Activated T-helper 1 cell treated with anti-CD3 and anti-CD28 coated beads, Interleukin-12 subunit alpha, Interleukin-12 subunit beta, Interleukin-2, Interleukin-4 antibody, amounts not matched to agents 30 ng/mL and 10 ng/mL and 1 ng/mL, durations not matched to agents 14 hours and 24 hours and 36 hours (primary cell): ENCODE measurements at regions not wholly inside any gene's neighbourhood (a gene's known extent, or its start where the extent isn't known, plus 50 kb on each side); places are given as distances from the start of the nearest gene placed in this dataset.

Source experiments
- DNase-seq: peaks from one replicate; pipeline ENCODE4 v3.0.0; 2021; ENCODE audit warnings: low spot score
- H3K27ac Mint-ChIP-seq: one replicate; pipeline ENCODE4 v1.8.0; 2021; ENCODE audit warnings: mild to moderate bottlenecking, mixed read lengths
- H3K27me3 Mint-ChIP-seq: one replicate; pipeline ENCODE4 v1.8.0; 2022; ENCODE audit warnings: mild to moderate bottlenecking, moderate library complexity, mixed read lengths; ENCODE audit not compliant: insufficient read depth
- H3K36me3 Mint-ChIP-seq: one replicate; pipeline ENCODE4 v1.8.0; 2021; ENCODE audit warnings: low read depth, mixed read lengths
- H3K4me1 Mint-ChIP-seq: one replicate; pipeline ENCODE4 v1.8.0; 2021; ENCODE audit warnings: low read depth, mixed read lengths
- H3K4me3 Mint-ChIP-seq: one replicate; pipeline ENCODE4 v1.8.0; 2021; ENCODE audit warnings: mild to moderate bottlenecking, moderate library complexity, mixed read lengths
- H3K9me3 Mint-ChIP-seq: one replicate; pipeline ENCODE4 v1.8.0; 2021; ENCODE audit warnings: mixed read lengths
- intact Hi-C: fragments of 100-400 bp; cut with micrococcal nuclease; formaldehyde crosslinking; loops from one replicate; pipeline ENCODE4 v1.15.1; 2024

DNA sequence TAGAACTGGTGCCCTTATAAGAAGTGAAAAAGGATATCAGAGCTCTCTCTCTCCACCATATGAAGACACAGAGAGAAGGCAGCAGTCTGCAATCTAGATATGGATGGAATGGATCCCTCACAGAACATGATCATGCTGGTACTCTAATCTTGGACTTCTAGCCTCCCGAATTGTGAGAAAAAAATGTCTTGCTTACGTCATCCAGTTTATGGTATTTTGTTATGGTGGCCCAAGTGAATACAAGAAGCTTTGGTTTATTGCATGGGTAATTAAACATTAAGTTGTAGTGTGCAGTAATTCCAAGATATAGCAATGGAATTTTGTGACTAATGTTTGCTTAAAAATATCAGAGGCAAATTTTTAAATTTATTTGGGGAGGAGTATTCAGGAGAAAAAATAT, 1667.4 kb upstream of the SLC39A10 start:
- intact Hi-C loops = no loop called here
- no peaks in the 10 kb centered on the region for H3K4me1 Mint-ChIP-seq
- no peaks in the 10 kb centered on the region for H3K36me3 Mint-ChIP-seq
- no peak overlapping the region for H3K27ac Mint-ChIP-seq
- H3K9me3 Mint-ChIP-seq = no peaks in the 10 kb centered on the region
- no peaks in the 10 kb centered on the region for H3K27me3 Mint-ChIP-seq
- H3K4me3 Mint-ChIP-seq = no peak overlapping the region
- DNase-seq = no peak

DNA sequence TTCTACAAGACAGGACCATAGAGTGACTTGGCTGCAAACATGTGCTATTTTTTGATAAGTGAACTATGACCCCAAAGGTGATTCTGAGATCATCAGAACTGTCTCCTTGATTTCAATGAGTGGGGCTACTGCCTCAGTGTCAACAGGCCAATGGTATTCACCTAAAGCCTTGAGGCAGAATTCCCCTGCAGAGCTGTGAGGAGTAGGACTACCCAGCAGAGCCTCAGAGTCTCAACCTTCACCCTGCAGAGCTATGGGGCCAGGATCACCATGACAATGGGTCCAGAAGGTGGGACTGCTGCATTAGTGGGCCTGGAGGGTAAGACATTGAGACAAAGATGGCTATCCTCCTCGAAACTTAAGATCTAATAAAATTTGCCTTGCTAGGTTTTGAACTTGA, 1668.2 kb upstream of the SLC39A10 start:
- intact Hi-C loops = no loop called here
- Mint-ChIP-seq H3K36me3 (no peaks in the 10 kb centered on the region), H3K27ac (no peak overlapping the region), H3K4me3 (no peak overlapping the region), H3K9me3 (no peaks in the 10 kb centered on the region), H3K4me1 (no peaks in the 10 kb centered on the region), H3K27me3 (no peaks in the 10 kb centered on the region)
- DNase-seq = no peak

DNA sequence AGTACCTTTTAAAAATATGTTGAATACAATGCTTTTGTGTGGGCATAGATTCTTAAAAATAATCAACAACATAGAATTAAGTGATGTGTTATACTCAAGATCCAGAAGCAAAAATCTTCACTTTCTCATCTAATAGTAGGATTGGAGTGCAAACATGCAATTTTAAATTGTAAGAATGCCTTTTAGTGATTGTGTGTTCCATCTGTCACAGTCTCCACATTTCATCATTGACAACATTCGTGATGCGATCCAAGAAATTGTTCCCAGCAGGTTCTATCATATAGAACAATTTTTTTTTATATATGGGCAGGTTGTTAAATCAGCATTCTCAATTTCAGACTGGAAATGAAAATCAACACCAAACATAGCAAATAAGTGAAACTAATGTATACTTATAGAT, 1671.8 kb upstream of the SLC39A10 start:
- H3K9me3 Mint-ChIP-seq = no peaks in the 10 kb centered on the region
- H3K4me3 Mint-ChIP-seq = no peak overlapping the region
- intact Hi-C loops = no loop called here
- DNase-seq = no peak
- no peaks in the 10 kb centered on the region for H3K36me3 Mint-ChIP-seq
- H3K27ac Mint-ChIP-seq = no peak overlapping the region
- H3K27me3 Mint-ChIP-seq = no peaks in the 10 kb centered on the region
- H3K4me1 Mint-ChIP-seq = no peaks in the 10 kb centered on the region

DNA sequence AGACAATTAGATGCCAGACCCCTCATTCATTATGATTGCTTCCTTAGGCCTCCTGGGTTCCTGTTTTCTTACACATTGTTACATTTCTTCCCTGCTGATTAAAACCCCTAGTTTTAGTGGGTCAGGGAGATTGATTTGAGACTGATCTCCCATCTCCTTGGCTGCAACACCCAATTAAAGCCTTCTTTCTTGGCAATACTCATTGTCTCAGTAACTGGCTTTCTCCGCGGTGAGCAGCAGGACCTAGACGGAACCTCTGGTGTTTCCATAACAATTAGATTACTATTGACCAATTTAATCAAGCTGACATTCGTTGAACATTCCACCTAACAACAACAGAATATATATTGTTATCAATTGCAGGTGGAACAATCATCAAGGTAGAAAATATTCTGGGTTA, 1676.4 kb upstream of the SLC39A10 start:
- Mint-ChIP-seq H3K9me3 (no peaks in the 10 kb centered on the region), H3K27me3 (no peaks in the 10 kb centered on the region), H3K4me3 (no peak overlapping the region), H3K36me3 (no peaks in the 10 kb centered on the region), H3K27ac (no peak overlapping the region), H3K4me1 (no peaks in the 10 kb centered on the region)
- no peak for DNase-seq
- intact Hi-C loops = no loop called here

DNA sequence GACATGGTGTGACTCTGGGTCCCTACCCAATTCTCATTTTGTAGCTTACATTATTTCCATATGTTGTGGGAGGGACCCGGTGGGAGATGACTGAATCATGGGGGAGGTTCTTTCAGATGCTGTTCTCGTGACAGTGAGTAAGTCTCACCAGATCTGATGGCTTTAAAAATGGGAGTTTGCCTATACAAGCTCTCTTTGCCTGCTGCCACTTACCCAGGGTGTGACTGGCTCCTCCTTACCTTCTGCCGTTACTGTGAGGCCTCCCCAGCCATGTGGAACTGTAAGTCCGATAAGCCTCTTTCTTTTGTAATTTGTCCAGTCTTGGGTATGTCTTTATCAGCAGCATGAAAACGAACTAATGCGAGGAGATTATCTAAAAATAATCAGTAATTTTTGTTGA, 1683.2 kb upstream of the SLC39A10 start:
- Mint-ChIP-seq H3K4me1 (no peaks in the 10 kb centered on the region), H3K4me3 (no peak overlapping the region), H3K9me3 (no peaks in the 10 kb centered on the region), H3K27ac (no peak overlapping the region), H3K36me3 (no peaks in the 10 kb centered on the region), H3K27me3 (no peaks in the 10 kb centered on the region)
- intact Hi-C loops = no loop called here
- DNase-seq = no peak

DNA sequence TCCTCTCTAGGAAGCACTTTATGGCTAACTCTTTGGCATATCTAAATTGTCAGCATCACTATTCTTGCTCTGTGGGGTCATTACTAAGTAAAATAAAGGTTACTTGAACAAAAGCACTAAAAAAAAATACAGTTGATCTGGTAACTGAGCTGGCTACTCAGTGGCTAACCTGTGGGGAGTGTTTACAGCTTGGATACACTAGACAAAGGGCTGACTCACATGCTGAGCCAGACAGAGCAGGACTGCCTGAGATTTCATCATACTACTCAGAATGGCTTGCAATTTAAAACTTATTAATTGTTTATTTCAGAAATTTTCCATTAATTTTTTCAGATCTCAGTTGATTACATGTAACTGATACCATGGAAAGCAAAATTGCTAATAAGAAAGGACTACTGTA, 1690.4 kb upstream of the SLC39A10 start:
- no peak overlapping the region for H3K27ac Mint-ChIP-seq

DNA sequence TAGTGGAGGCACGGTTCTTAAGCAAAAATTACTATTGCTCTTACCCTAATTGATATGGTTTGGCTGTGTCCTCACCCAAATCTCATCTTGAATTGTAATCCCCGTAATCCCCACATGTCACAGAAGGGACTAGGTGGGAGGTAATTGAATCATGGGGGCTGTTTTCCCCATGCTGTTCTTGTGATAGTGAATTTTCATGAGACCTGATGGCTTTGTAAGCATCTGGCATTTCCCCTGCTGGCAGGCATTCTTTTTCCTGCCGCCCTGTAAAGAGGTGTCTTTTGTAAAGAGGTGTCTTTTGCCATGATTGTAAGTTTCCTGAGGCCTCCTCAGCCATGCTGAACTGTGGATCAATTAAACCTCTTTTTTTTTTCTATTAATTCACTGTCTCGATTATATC, 1691.8 kb upstream of the SLC39A10 start:
- Mint-ChIP-seq H3K9me3 (no peaks in the 10 kb centered on the region), H3K4me1 (no peaks in the 10 kb centered on the region), H3K36me3 (no peaks in the 10 kb centered on the region), H3K4me3 (no peak overlapping the region), H3K27me3 (no peaks in the 10 kb centered on the region), H3K27ac (no peak overlapping the region)
- intact Hi-C loops = no loop called here
- DNase-seq = no peak

More for the DNA sequence above, 1690.4 kb upstream of the SLC39A10 start:
- intact Hi-C loops = no loop called here
- H3K27me3 Mint-ChIP-seq = no peaks in the 10 kb centered on the region
- H3K4me3 Mint-ChIP-seq = no peak overlapping the region
- no peak for DNase-seq
- H3K9me3 Mint-ChIP-seq = no peaks in the 10 kb centered on the region
- no peaks in the 10 kb centered on the region for H3K36me3 Mint-ChIP-seq
- H3K4me1 Mint-ChIP-seq = no peaks in the 10 kb centered on the region

DNA sequence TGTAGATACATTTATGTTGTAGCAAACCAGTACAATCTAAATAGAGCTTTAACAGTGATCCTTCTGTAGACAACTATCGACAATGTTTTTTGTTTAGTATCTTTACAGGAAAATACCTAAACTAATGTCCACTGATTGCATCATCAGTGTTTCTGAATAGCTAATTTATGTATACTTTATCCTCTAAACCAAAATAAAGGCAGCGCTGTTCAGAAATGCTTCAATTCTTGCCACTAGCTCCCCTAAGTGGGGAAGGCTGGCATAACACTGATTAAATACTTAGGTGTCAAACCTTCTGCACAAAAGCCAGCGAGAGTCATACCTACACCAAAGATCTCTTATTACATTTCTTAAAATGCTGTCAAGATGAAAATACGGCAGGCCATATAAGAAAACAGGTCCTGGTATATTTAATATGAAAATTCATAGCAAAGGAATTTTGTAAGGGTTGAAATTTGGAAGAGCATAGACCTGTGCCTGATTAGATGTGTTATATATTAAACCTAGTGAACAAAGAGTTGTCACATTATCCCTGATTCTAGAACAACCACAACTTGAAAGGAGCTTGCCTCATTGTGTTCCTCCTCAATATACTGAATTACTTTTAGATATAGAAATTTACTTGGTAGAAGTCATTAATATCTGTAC, 1693.4 kb upstream of the SLC39A10 start:
- Mint-ChIP-seq H3K27ac (no peak overlapping the region), H3K36me3 (no peaks in the 10 kb centered on the region), H3K9me3 (no peaks in the 10 kb centered on the region), H3K4me1 (no peaks in the 10 kb centered on the region), H3K27me3 (no peaks in the 10 kb centered on the region), H3K4me3 (no peak overlapping the region)
- no peak for DNase-seq
- intact Hi-C loops = no loop called here

DNA sequence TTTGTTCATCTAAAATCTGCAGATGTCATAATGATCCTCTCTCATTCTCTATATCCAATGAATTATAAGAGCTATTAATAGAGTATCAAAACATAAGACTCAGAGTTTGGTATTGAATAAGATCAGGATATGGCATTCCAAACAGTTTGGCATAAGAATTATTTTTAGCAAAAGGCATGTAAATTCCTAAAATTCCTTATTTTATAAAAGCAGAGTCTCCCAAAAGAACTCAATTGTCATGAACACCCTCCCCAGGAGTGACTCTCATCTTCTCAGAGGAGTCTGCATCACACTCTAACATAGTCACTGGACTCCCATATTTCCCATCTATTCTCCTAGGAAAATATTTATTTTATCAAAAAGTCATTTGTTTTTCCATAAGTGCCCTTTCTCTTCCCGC, 1710.2 kb upstream of the SLC39A10 start:
- Mint-ChIP-seq H3K4me1 (no peaks in the 10 kb centered on the region), H3K36me3 (no peaks in the 10 kb centered on the region), H3K9me3 (no peaks in the 10 kb centered on the region), H3K27ac (no peak overlapping the region), H3K27me3 (no peaks in the 10 kb centered on the region), H3K4me3 (no peak overlapping the region)
- DNase-seq = no peak
- intact Hi-C loops = loop anchor here (1.0 kb wide), 1 partner anchor 7 kb away; no protein-coding TSS in a partner anchor

DNA sequence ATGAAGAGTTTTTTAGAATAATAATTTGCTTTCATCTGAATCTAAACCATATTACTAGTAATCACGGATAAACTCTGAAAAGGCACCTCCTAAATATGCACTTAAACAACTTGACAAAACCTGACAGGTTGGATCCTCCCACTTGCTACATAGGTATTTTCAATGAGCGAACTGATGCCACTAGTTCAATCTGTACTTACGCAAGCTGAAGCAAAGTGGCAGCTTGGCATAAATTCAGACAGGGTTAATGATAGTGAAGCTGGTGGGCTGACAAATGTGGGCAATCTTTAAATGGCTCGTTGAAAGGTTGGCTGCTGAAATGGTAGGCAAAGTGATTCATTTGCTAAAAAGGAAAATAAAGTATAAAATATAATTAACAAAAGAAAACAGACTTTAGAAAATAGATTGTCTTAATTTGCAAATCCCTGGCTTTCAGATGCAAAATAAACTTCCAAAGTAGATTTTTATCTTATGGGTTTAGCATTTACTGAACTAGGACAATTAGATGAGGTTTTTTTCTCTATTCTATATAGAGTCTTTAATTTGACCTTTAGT, 1713.5 kb upstream of the SLC39A10 start:
- Mint-ChIP-seq H3K36me3 (no peaks in the 10 kb centered on the region), H3K4me3 (no peak overlapping the region), H3K27me3 (no peaks in the 10 kb centered on the region), H3K9me3 (no peaks in the 10 kb centered on the region), H3K27ac (no peak overlapping the region), H3K4me1 (no peaks in the 10 kb centered on the region)
- intact Hi-C loops = no loop called here
- DNase-seq = no peak

DNA sequence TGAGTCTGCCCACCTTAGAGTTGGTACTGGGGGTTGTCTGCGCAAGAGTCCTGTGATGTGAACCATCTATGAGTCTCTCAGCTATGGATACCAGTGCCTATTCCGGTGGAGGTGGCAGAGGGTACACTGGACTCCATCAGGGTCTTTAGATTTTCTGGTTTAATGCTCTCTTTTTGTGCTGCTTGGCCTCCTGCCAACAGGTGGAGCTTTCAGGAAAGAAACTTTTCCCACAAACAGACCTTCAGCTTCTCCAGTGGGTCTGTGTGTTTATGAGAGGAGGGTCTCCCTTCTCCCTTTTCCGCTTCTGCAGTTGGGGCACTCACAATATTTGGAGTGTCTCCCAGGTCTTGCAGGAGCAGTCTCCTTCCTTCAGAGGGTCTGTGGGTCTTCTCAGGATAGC, 1721.9 kb upstream of the SLC39A10 start:
- no peak for DNase-seq
- H3K27ac Mint-ChIP-seq = no peak overlapping the region
- no peaks in the 10 kb centered on the region for H3K36me3 Mint-ChIP-seq
- intact Hi-C loops = no loop called here
- no peak overlapping the region for H3K4me3 Mint-ChIP-seq
- H3K27me3 Mint-ChIP-seq = no peaks in the 10 kb centered on the region
- H3K4me1 Mint-ChIP-seq = no peaks in the 10 kb centered on the region
- no peaks in the 10 kb centered on the region for H3K9me3 Mint-ChIP-seq

DNA sequence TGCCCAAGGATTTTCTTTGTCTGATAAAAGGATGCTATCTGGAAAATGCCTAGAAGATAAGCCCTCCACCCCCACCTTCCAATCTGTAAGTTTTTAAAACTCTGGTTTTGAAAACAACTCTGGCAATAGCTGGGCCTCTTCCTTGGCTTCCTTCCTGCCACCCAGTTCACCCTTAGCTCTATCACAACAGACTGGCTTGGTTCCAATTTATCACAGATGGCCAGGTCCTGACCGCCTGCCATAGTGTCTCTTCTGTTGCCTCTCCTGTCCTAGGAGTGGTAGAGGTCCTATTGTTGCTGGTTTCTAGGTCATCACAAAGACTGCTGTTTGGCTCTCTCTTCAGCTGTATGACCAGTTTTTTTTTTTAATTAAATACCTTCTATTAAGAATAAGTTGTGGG, 1727.9 kb upstream of the SLC39A10 start:
- no peaks in the 10 kb centered on the region for H3K4me1 Mint-ChIP-seq
- H3K36me3 Mint-ChIP-seq = no peaks in the 10 kb centered on the region
- DNase-seq = no peak
- H3K4me3 Mint-ChIP-seq = no peak overlapping the region
- no peak overlapping the region for H3K27ac Mint-ChIP-seq
- no peaks in the 10 kb centered on the region for H3K9me3 Mint-ChIP-seq
- intact Hi-C loops = no loop called here
- H3K27me3 Mint-ChIP-seq = no peaks in the 10 kb centered on the region

DNA sequence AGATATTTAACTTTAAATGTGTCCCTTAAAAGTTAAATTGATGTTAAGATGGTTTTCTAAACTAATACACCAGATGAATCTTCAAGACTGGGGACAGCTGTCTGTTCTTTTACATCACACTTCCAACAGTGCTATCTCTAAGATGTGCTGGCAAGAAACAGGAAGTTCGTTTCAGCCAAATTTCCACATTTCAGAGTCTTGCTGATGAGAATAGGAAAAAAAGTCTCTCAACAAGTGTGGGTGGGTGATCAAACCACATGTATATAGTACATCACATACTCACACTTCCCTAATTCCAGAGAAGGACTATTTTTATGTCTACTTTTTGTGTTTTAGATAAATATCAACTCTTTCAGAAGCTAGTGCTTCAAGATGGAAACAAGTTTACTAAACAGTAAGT, 1712.8 kb upstream of the TMEFF2 start:
- intact Hi-C loops = no loop called here
- Mint-ChIP-seq H3K27ac (no peak overlapping the region), H3K36me3 (no peaks in the 10 kb centered on the region), H3K27me3 (no peaks in the 10 kb centered on the region), H3K9me3 (no peaks in the 10 kb centered on the region), H3K4me3 (no peak overlapping the region), H3K4me1 (no peaks in the 10 kb centered on the region)
- DNase-seq = no peak

DNA sequence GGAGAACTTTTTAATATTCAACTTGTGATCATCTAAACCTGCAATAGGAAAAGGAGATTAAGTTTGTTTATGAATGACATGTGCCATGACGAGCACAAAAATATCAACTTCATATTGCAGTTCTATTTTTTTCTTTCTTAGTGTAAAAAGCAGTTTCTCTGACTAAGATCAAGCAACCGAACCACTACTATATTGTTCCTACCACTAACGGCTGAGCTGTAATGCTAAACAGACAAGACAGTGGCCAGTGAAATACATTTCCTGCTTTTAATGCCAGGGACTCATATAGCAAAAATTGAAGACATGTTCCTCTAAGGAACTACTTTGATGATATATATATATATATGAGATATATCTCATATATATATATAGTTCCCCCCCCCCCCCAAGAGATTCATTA, 1705.6 kb upstream of the TMEFF2 start:
- no peaks in the 10 kb centered on the region for H3K4me1 Mint-ChIP-seq
- intact Hi-C loops = no loop called here
- no peaks in the 10 kb centered on the region for H3K9me3 Mint-ChIP-seq
- no peaks in the 10 kb centered on the region for H3K36me3 Mint-ChIP-seq
- H3K27me3 Mint-ChIP-seq = no peaks in the 10 kb centered on the region
- H3K4me3 Mint-ChIP-seq = no peak overlapping the region
- H3K27ac Mint-ChIP-seq = no peak overlapping the region
- no peak for DNase-seq
